ENCODE measurements at regions not wholly inside any gene's neighbourhood (a gene's known extent, or its start where the extent isn't known, plus 50 kb on each side); places are given as distances from the start of the nearest gene placed in this dataset.
"Not testable (repeated sequence)": the region's sequence is repeated elsewhere in the genome, so short reads cannot be mapped to it uniquely, and the experiment has no call there.

GRCh38 chr11:130979386-130979972 lies 63.2 kb upstream of the SNX19 start:
- no peak for DNase-seq
- Histone ChIP-seq H3K9me3 (peaks cover 0 to 28% (median 0%) of the 10 kb centered on the region in 11 donors), H3K27ac (no peak overlapping the region), H3K27me3 (peaks cover 0 to 8% (median 0%) of the 10 kb centered on the region in 7 donors), H3K4me1 (no peaks in the 10 kb centered on the region), H3K4me3 (no peak overlapping the region), H3K36me3 (no peaks in the 10 kb centered on the region)
- 11 to 18% methylated on average over 5 of the region's 5 CpGs for WGBS, 2 donors
- ATAC-seq = no peak
- TF ChIP-seq, protein P1, sequence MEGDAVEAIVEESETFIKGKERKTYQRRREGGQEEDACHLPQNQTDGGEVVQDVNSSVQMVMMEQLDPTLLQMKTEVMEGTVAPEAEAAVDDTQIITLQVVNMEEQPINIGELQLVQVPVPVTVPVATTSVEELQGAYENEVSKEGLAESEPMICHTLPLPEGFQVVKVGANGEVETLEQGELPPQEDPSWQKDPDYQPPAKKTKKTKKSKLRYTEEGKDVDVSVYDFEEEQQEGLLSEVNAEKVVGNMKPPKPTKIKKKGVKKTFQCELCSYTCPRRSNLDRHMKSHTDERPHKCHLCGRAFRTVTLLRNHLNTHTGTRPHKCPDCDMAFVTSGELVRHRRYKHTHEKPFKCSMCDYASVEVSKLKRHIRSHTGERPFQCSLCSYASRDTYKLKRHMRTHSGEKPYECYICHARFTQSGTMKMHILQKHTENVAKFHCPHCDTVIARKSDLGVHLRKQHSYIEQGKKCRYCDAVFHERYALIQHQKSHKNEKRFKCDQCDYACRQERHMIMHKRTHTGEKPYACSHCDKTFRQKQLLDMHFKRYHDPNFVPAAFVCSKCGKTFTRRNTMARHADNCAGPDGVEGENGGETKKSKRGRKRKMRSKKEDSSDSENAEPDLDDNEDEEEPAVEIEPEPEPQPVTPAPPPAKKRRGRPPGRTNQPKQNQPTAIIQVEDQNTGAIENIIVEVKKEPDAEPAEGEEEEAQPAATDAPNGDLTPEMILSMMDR (IDR thresholded peaks at IDR 0.05) = peak in 8 of 9 donors; percentile 8 to 59 (median 45)
- intact Hi-C loops (cut with DNase I) = loop anchor here in 4 of 10 donors (2.0 to 5.0 kb wide), 2 partner anchors 57 kb away; no protein-coding TSS in a partner anchor

- H3K27me3 ChIP-seq = peaks cover 0 to 8% (median 0%) of the 10 kb centered on the region in 7 donors
- no peaks in the 10 kb centered on the region for H3K36me3 ChIP-seq
- peaks cover 0 to 28% (median 0%) of the 10 kb centered on the region in 11 donors for H3K9me3 ChIP-seq
- intact Hi-C loops (cut with DNase I) = loop anchor here in 1 of 10 donors (5.0 kb wide), 1 partner anchor 58 kb away; no protein-coding TSS in a partner anchor
- H3K4me1 ChIP-seq = no peaks in the 10 kb centered on the region
- H3K27ac ChIP-seq = no peak overlapping the region
- ATAC-seq (no peak), DNase-seq (no peak)
- TF ChIP-seq, protein P1 (IDR thresholded peaks at IDR 0.05) = no peak
- H3K4me3 ChIP-seq = no peak overlapping the region
- 75 to 77% methylated on average over 5 of the region's 5 CpGs for WGBS, 2 donors
These were observed 64.0 kb upstream of the SNX19 start for GRCh38 chr11:130980071-130980862.

DNA sequence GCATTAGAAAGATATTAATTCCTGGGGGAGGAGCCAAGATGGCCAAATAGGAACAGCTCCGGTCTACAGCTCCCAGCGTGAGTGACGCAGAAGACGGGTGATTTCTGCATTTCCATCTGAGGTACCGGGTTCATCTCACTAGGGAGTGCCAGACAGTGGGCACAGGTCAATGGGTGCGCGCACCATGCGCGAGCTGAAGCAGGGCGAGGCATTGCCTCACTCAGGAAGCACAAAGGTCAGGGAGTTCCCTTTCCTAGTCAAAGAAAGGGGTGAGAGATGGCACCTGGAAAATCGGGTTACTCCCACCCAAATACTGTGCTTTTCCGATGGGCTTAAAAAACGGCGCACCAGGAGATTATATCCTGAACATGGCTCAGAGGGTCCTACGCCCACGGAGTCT lies 68.0 kb upstream of the SNX19 start:
- not testable (repeated sequence) for H3K27ac ChIP-seq, DNase-seq, ATAC-seq, H3K4me1 ChIP-seq, H3K36me3 ChIP-seq, H3K27me3 ChIP-seq, H3K4me3 ChIP-seq
- intact Hi-C loops (cut with DNase I) = loop anchor here in 1 of 10 donors (5.0 kb wide), 1 partner anchor 62 kb away; no protein-coding TSS in a partner anchor
- 94 to 95% methylated on average over 16 of the region's 16 CpGs for WGBS, 2 donors
- H3K9me3 ChIP-seq = peaks cover 0 to 17% (median 0%) of the 10 kb centered on the region in 11 donors

- TF ChIP-seq, protein P1 (IDR thresholded peaks at IDR 0.05) = no peak
- intact Hi-C loops (cut with DNase I) = no loop called here
- 84 to 93% methylated on average over 7 of the region's 7 CpGs for WGBS, 2 donors
These were observed 76.5 kb upstream of the SNX19 start for GRCh38 chr11:130992788-130993187.

More at GRCh38 chr11:130992788-130993187, 76.5 kb upstream of the SNX19 start:
- no peaks in the 10 kb centered on the region for H3K36me3 ChIP-seq
- ATAC-seq (no peak), DNase-seq (no peak)
- no peak overlapping the region for H3K27ac ChIP-seq
- no peaks in the 10 kb centered on the region for H3K9me3 ChIP-seq
- H3K4me1 ChIP-seq = no peaks in the 10 kb centered on the region
- no peaks in the 10 kb centered on the region for H3K27me3 ChIP-seq
- no peak overlapping the region for H3K4me3 ChIP-seq

Data from heart right ventricle (tissue), 16 donors.